Mesendoderm (in vitro differentiated cells): ENCODE measurements at regions not wholly inside any gene's neighbourhood (a gene's known extent, or its start where the extent isn't known, plus 50 kb on each side); places are given as distances from the start of the nearest gene placed in this dataset.

Source experiments
- DNase-seq: peaks from one replicate; pipeline ENCODE4 v3.0.0; 2013
- H2AK5ac ChIP-seq: 2 replicates; pipeline ENCODE4 v1.6.1; 2013; ENCODE audit warnings: low read length, inconsistent platforms
- H2BK120ac ChIP-seq: 2 replicates; pipeline ENCODE4 v1.6.1; 2013; ENCODE audit warnings: low read depth, mild to moderate bottlenecking, low read length, moderate library complexity, mixed read lengths
- H2BK15ac ChIP-seq: replicated peaks from 2 replicates; pipeline ENCODE4 v1.6.1; 2013; ENCODE audit warnings: low read depth, mild to moderate bottlenecking, moderate library complexity
- H2BK5ac ChIP-seq: 2 replicates; pipeline ENCODE4 v1.6.1; 2013; ENCODE audit warnings: low read length, inconsistent platforms
- H3K18ac ChIP-seq: 2 replicates; pipeline ENCODE4 v1.6.1; 2013; ENCODE audit warnings: mild to moderate bottlenecking, low read length, mixed read lengths
- H3K23ac ChIP-seq: one replicate; pipeline ENCODE4 v1.6.1; 2013; ENCODE audit warnings: low read length
- H3K27ac ChIP-seq: 2 replicates; pipeline ENCODE4 v1.5.1; 2013; ENCODE audit warnings: low read depth, mild to moderate bottlenecking, inconsistent platforms, low read length, moderate library complexity
- H3K27me3 ChIP-seq: 2 replicates; pipeline ENCODE4 v1.6.1; 2013; ENCODE audit warnings: low read length, control low read depth, mild to moderate bottlenecking, inconsistent platforms; ENCODE audit not compliant: insufficient read depth, poor library complexity
- H3K36me3 ChIP-seq: 2 replicates; pipeline ENCODE4 v1.6.1; 2013; ENCODE audit warnings: low read length, inconsistent platforms; ENCODE audit not compliant: control insufficient read depth, insufficient read depth
- H3K4ac ChIP-seq: one replicate; pipeline ENCODE4 v1.6.1; 2013; ENCODE audit warnings: low read depth, mild to moderate bottlenecking, low read length, moderate library complexity
- H3K4me1 ChIP-seq: 2 replicates; pipeline ENCODE4 v1.6.1; 2013; ENCODE audit warnings: low read depth, low read length, inconsistent platforms; ENCODE audit not compliant: control insufficient read depth
- H3K4me2 ChIP-seq: 2 replicates; pipeline ENCODE4 v1.6.1; 2013; ENCODE audit warnings: low read length
- H3K4me3 ChIP-seq: 2 replicates; pipeline ENCODE4 v1.5.1; 2013; ENCODE audit warnings: mild to moderate bottlenecking, low read length
- H3K56ac ChIP-seq: one replicate; pipeline ENCODE4 v1.6.1; 2013; ENCODE audit warnings: low read length
- H3K79me1 ChIP-seq: 2 replicates; pipeline ENCODE4 v1.6.1; 2013; ENCODE audit warnings: low read length, inconsistent platforms
- H3K79me2 ChIP-seq: 2 replicates; pipeline ENCODE4 v1.6.1; 2013; ENCODE audit warnings: mild to moderate bottlenecking, low read length; ENCODE audit not compliant: control insufficient read depth, insufficient read depth
- H3K9ac ChIP-seq: 2 replicates; pipeline ENCODE4 v1.6.1; 2013; ENCODE audit warnings: low read length, inconsistent platforms
- H4K5ac ChIP-seq: one replicate; pipeline ENCODE4 v1.6.1; 2013; ENCODE audit warnings: low read length
- H4K8ac ChIP-seq: one replicate; pipeline ENCODE4 v1.6.1; 2013; ENCODE audit warnings: low read depth, mild to moderate bottlenecking, control low read depth, low read length, moderate library complexity
- WGBS: extraction: QIAGEN DNeasy Blood & Tissue Kit; methylation state at CpG from one replicate; pipeline ENCODE4 v1.1.7; 2013; ENCODE audit warnings: low lambda C conversion rate, missing lambda C conversion rate; ENCODE audit not compliant: insufficient coverage; ENCODE audit errors: extremely low coverage; 5-methylcytosine and 5-hydroxymethylcytosine counted together

DNA sequence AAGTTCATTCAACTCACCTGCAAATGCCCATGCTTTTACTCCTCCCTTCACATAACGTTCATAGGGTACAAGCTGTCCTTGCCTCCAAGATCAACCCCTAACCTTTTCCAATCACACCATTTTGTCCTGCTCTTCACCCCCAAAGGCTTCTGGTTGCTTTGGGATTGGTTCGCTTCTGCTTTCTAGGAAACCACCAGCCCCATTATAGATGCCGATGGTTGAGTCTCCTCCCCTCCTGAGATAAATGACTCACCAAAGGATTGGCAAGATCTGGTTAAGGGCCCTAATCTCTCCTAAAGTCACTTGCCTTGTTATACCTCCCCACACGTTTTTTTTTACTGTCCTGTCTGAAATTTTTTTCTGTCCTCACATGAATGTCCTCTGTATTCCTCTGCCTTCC lies 311.4 kb downstream of the HACE1 start:
- Histone ChIP-seq H3K27ac (no peak overlapping the region), H2BK120ac (no peak overlapping the region), H3K27me3 (no peaks in the 10 kb centered on the region), H3K4me1 (no peaks in the 10 kb centered on the region), H3K79me2 (no peaks in the 10 kb centered on the region), H2AK5ac (no peak overlapping the region), H3K56ac (no peak overlapping the region), H3K4ac (no peak overlapping the region), H2BK5ac (no peak overlapping the region), H3K4me3 (no peak overlapping the region), H3K36me3 (no peaks in the 10 kb centered on the region), H3K4me2 (no peak overlapping the region), H3K23ac (no peak overlapping the region), H2BK15ac (no peak overlapping the region), H3K79me1 (no peaks in the 10 kb centered on the region), H3K9ac (no peak overlapping the region), H4K5ac (no peak overlapping the region), H4K8ac (no peak overlapping the region), H3K18ac (no peak overlapping the region)
- WGBS, result no CpG with 5 or more reads among the region's 4 CpGs
- DNase-seq, result no peak

DNA sequence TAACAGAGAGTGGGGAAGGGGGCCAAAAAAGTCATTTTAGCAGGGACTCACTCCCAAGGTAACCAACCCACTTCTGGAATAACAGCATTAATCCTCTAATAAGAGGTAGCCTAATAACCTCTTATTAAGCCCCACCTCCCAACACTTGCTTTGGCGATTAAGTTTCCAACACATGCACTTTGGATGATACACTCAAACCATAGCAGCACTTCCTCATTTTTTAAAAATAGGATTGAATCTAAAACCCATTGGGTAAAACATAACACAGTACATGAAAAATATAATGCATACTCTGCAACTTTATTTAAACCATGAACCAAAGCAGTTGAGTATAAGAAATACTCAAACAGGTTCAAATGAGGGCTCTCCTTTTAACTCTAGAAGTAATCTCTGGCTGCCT lies 318.3 kb downstream of the HACE1 start:
- H2BK5ac ChIP-seq, result no peak overlapping the region
- H4K5ac ChIP-seq, result no peak overlapping the region
- H2AK5ac ChIP-seq, result no peak overlapping the region
- H3K23ac ChIP-seq, result no peak overlapping the region
- no peak overlapping the region for H2BK120ac ChIP-seq
- no peak overlapping the region for H3K4me3 ChIP-seq
- H3K79me2 ChIP-seq, result no peaks in the 10 kb centered on the region
- H3K18ac ChIP-seq, result no peak overlapping the region
- no peaks in the 10 kb centered on the region for H3K36me3 ChIP-seq
- no peak for DNase-seq
- H3K56ac ChIP-seq, result no peak overlapping the region
- H3K4me2 ChIP-seq, result no peak overlapping the region
- H3K27ac ChIP-seq, result no peak overlapping the region
- no CpG with 5 or more reads among the region's 1 CpG for WGBS
- H3K27me3 ChIP-seq, result no peaks in the 10 kb centered on the region
- H3K79me1 ChIP-seq, result no peaks in the 10 kb centered on the region
- no peaks in the 10 kb centered on the region for H3K4me1 ChIP-seq
- H3K9ac ChIP-seq, result no peak overlapping the region
- H4K8ac ChIP-seq, result no peak overlapping the region
- no peak overlapping the region for H2BK15ac ChIP-seq
- no peak overlapping the region for H3K4ac ChIP-seq

DNA sequence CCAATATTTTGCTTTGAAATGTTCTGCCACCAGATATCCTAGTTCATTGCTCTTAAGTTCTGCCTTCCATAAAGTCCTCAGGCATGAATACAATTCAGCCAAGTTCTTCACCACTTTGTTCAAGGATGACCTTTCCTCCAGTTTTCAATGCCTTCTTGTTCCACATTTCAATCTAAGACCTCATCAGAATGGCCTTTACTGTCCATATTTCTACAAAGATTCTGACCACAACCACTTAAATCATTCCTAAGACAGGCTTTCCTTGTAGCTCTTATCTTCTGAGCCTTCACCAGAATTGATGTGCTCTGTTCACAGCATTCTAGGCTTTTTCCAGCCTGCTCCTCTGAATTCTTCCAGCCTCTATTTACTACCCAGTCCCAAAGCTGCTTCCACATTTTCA lies 319.0 kb downstream of the HACE1 start:
- Histone ChIP-seq H3K23ac (no peak overlapping the region), H2BK120ac (no peak overlapping the region), H3K27ac (no peak overlapping the region), H3K4me1 (no peaks in the 10 kb centered on the region), H4K5ac (no peak overlapping the region), H3K36me3 (no peaks in the 10 kb centered on the region), H3K79me2 (no peaks in the 10 kb centered on the region), H2AK5ac (no peak overlapping the region), H3K27me3 (no peaks in the 10 kb centered on the region), H2BK15ac (no peak overlapping the region), H3K4ac (no peak overlapping the region), H3K79me1 (no peaks in the 10 kb centered on the region), H2BK5ac (no peak overlapping the region), H3K9ac (no peak overlapping the region), H3K18ac (no peak overlapping the region), H3K4me3 (no peak overlapping the region), H3K4me2 (no peak overlapping the region), H3K56ac (no peak overlapping the region), H4K8ac (no peak overlapping the region)
- DNase-seq, result no peak

DNA sequence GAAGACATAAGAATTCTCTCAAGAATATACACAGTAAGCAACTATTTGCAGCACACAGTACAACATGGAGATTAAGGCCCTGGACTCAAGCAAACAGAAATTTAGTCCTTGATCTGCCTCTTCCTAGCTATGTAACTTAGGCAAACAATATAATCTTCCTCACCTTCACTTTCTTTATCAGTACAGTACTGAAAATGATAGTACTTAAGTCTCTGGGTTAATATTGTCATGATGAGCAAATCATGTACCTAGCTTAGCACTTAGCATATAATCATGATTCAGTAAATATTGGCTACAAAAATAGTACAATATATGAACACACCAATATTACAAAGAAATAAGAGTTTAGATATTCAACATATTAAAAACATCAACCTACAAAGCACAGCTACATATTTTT lies 320.5 kb downstream of the HACE1 start:
- no peak overlapping the region for H4K5ac ChIP-seq
- no peak overlapping the region for H3K4me3 ChIP-seq
- no peak overlapping the region for H3K56ac ChIP-seq
- no peaks in the 10 kb centered on the region for H3K79me2 ChIP-seq
- no peak overlapping the region for H3K4me2 ChIP-seq
- no peak overlapping the region for H3K18ac ChIP-seq
- H4K8ac ChIP-seq, result no peak overlapping the region
- no peak for DNase-seq
- H3K79me1 ChIP-seq, result no peaks in the 10 kb centered on the region
- no peak overlapping the region for H2BK15ac ChIP-seq
- H3K27me3 ChIP-seq, result no peaks in the 10 kb centered on the region
- H3K4me1 ChIP-seq, result no peaks in the 10 kb centered on the region
- H3K27ac ChIP-seq, result no peak overlapping the region
- H3K9ac ChIP-seq, result no peak overlapping the region
- no peak overlapping the region for H2BK120ac ChIP-seq
- H3K36me3 ChIP-seq, result no peaks in the 10 kb centered on the region
- no peak overlapping the region for H3K4ac ChIP-seq
- no peak overlapping the region for H2AK5ac ChIP-seq
- H3K23ac ChIP-seq, result no peak overlapping the region
- H2BK5ac ChIP-seq, result no peak overlapping the region

DNA sequence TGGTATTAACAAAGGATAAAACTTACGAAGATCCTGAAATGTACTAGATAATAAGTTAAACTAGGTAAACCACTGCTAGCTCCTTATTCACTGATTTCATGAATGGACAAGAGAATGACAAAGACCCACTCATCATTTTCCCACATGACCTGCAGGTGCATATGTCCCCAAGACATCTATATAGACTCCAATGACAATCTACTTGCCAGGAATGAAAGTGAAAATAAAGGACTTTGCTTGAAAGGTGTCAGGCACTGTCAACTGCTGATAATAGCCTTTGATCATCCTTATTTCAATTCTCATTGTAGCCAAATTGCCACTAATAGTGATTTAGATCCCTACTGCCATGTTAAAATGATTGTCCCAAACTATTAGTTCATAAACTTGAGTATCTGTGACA lies 321.8 kb downstream of the HACE1 start:
- Histone ChIP-seq H3K4ac (no peak overlapping the region), H3K4me3 (no peak overlapping the region), H4K5ac (no peak overlapping the region), H3K23ac (no peak overlapping the region), H2AK5ac (no peak overlapping the region), H3K27me3 (no peaks in the 10 kb centered on the region), H3K79me2 (no peaks in the 10 kb centered on the region), H4K8ac (no peak overlapping the region), H3K36me3 (no peaks in the 10 kb centered on the region), H3K18ac (no peak overlapping the region), H2BK5ac (no peak overlapping the region), H3K56ac (no peak overlapping the region), H3K27ac (no peak overlapping the region), H2BK15ac (no peak overlapping the region), H3K9ac (no peak overlapping the region), H3K79me1 (no peaks in the 10 kb centered on the region), H3K4me2 (no peak overlapping the region), H3K4me1 (no peaks in the 10 kb centered on the region), H2BK120ac (no peak overlapping the region)
- WGBS, result no CpG with 5 or more reads among the region's 1 CpG
- no peak for DNase-seq

DNA sequence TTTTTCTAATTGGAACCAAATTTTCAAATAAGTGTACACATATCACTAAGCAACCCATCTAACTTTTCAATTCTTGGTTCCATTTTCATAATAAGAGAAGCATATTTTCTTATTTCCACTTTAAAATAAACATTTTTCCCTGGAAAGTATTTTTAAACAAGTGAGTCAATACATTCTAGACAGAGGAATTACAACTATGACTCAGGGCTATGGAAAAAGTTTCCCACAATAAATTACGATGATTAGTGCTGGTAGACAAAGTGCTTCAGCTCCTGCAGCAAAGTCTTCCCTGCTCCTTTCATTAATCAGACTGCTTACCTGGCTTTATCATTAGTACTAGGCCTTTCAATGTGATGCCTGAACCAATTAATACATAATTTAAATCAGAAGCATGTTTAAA lies 322.5 kb downstream of the HACE1 start:
- no peak overlapping the region for H2BK15ac ChIP-seq
- no peaks in the 10 kb centered on the region for H3K79me1 ChIP-seq
- no peak overlapping the region for H3K23ac ChIP-seq
- H3K36me3 ChIP-seq, result no peaks in the 10 kb centered on the region
- no peak overlapping the region for H3K27ac ChIP-seq
- DNase-seq, result no peak
- H4K5ac ChIP-seq, result no peak overlapping the region
- no peak overlapping the region for H3K4me2 ChIP-seq
- no peak overlapping the region for H2BK120ac ChIP-seq
- H3K4me3 ChIP-seq, result no peak overlapping the region
- H3K79me2 ChIP-seq, result no peaks in the 10 kb centered on the region
- H2BK5ac ChIP-seq, result no peak overlapping the region
- H3K9ac ChIP-seq, result no peak overlapping the region
- no peaks in the 10 kb centered on the region for H3K4me1 ChIP-seq
- no peak overlapping the region for H2AK5ac ChIP-seq
- H3K4ac ChIP-seq, result no peak overlapping the region
- no CpG with 5 or more reads among the region's 1 CpG for WGBS
- no peak overlapping the region for H3K18ac ChIP-seq
- no peak overlapping the region for H4K8ac ChIP-seq
- no peak overlapping the region for H3K56ac ChIP-seq
- H3K27me3 ChIP-seq, result no peaks in the 10 kb centered on the region
